BLaER1 treated with 17β-estradiol and CSF1 and Interleukin-3, amounts not matched to agents 10 nM and 100 nM (cell line): ENCODE measurements at regions not wholly inside any gene's neighbourhood (a gene's known extent, or its start where the extent isn't known, plus 50 kb on each side); places are given as distances from the start of the nearest gene placed in this dataset.

Experiments
- H3K27ac ChIP-seq, 11 experiments: shearing (Covaris generic); formaldehyde crosslinking; 2 replicates each; pipeline ENCODE4 v1.8.1; 2022
- H3K27me3 ChIP-seq, 11 experiments: shearing (Covaris generic); formaldehyde crosslinking; 2 replicates each; pipeline ENCODE4 v1.8.1; 2022
- H3K36me3 ChIP-seq, 11 experiments: shearing (Covaris generic); formaldehyde crosslinking; 2 replicates each; pipeline ENCODE4 v1.8.1; 2022
- H3K4me1 ChIP-seq, 10 experiments: shearing (Covaris generic); formaldehyde crosslinking; 2 replicates each; pipeline ENCODE4 v1.8.1; 2022
- H3K4me2 ChIP-seq, 11 experiments: shearing (Covaris generic); formaldehyde crosslinking; 2 replicates each; pipeline ENCODE4 v1.8.1; 2022
- H3K4me3 ChIP-seq, 10 experiments: shearing (Covaris generic); formaldehyde crosslinking; 2 replicates each; pipeline ENCODE4 v1.8.1; 2022
- H3K9ac ChIP-seq, 11 experiments: shearing (Covaris generic); formaldehyde crosslinking; 2 replicates each; pipeline ENCODE4 v1.8.1; 2022
- H3K9me3 ChIP-seq, 11 experiments: shearing (Covaris generic); formaldehyde crosslinking; replicated peaks in 1 of 11; 2 replicates each; pipeline ENCODE4 v1.8.1; 2022
- H4K20me1 ChIP-seq, 11 experiments: shearing (Covaris generic); formaldehyde crosslinking; 2 replicates each; pipeline ENCODE4 v1.8.1; 2022
- Cebpa-rat ChIP-seq, 11 experiments: shearing (Covaris generic); IDR thresholded peaks; 2 replicates each; pipeline ENCODE4 v1.8.1; 2022

DNA sequence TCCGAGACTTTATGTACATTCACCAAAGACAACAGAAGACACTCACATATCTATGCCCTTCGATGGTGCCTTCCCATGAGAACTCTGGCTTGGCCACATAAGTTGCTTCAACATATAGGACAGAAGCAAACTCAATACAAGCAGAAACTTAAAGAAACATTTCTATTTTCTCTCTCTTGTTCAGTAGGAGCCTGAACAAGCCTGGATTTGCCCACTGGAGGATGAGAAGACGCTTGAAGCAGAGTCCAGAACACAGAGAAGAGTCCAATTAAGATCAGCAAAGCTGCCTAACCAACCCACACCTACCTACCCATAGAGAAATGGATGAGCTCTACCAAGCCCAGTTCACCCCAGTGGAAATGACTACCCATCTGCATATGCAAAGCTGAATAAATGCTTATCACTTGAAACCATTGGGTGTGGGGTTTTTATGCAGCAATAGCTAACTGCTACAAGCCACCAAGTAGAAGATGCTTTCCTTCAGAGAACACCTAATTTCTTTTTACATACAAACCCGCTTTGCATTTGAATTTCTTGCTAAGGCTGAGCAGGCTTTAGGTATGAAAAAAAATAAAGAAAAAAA lies 337.9 kb upstream of the DYNLRB2 start:
- no peak for TF ChIP-seq Cebpa-rat (IDR thresholded peaks at IDR 0.05)
- no peak overlapping the region for H3K9ac ChIP-seq
- no peaks in the 10 kb centered on the region for H3K4me1 ChIP-seq
- H3K27me3 ChIP-seq, result no peaks in the 10 kb centered on the region
- no peaks in the 10 kb centered on the region for H4K20me1 ChIP-seq
- H3K4me3 ChIP-seq, result no peak overlapping the region
- no peak overlapping the region for H3K4me2 ChIP-seq
- no peaks in the 10 kb centered on the region for H3K9me3 ChIP-seq
- H3K36me3 ChIP-seq, result no peaks in the 10 kb centered on the region
- no peak overlapping the region for H3K27ac ChIP-seq

DNA sequence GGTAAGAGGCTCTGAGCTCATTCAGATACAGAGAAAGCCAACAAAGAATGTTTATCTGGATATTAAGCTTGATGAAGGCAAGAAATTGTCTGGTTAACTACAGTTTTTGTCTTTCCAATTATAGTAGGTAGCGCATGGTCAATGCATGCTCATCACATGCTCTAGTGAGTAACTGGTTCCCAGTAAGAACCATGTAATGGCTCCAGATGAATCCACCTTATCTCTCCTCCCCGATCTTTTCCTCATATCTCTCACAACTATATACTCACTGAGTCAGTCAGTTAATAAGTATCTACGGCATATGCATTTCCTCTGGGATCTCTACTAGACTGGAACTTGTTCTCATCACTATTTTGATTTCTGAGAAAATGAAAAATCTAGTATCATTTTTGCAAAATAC lies 340.7 kb upstream of the DYNLRB2 start:
- no peak overlapping the region for H3K4me3 ChIP-seq

DNA sequence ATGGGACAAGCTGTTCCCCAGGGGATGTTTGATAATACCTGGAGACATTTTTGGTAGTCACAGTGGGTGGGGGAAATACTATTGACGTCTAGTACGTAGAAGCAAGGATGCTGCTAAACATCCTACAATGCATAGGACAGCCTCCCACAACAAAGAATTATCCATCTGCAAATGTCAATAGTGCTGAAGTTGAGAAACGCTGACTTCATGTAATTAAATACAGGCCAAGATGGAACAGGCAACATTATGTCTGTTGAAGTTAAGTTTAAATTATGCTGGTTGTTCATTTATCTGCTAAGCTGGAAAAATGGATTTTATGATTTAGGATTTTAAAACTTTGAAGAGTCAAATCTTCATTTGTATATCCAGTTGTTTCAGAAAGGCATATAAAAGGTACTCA lies 341.2 kb upstream of the DYNLRB2 start:
- Histone ChIP-seq H3K4me3 (no peak overlapping the region), H3K9me3 (no peaks in the 10 kb centered on the region), H3K27ac (no peak overlapping the region), H3K9ac (no peak overlapping the region), H3K4me2 (no peak overlapping the region), H3K4me1 (no peaks in the 10 kb centered on the region), H3K27me3 (no peaks in the 10 kb centered on the region), H3K36me3 (no peaks in the 10 kb centered on the region), H4K20me1 (no peaks in the 10 kb centered on the region)
- TF ChIP-seq Cebpa-rat (IDR thresholded peaks at IDR 0.05), result no peak

More for the DNA sequence above, 340.7 kb upstream of the DYNLRB2 start:
- no peak overlapping the region for H3K27ac ChIP-seq
- H3K4me2 ChIP-seq, result no peak overlapping the region
- no peaks in the 10 kb centered on the region for H3K27me3 ChIP-seq
- no peak overlapping the region for H3K9ac ChIP-seq
- no peaks in the 10 kb centered on the region for H4K20me1 ChIP-seq
- no peaks in the 10 kb centered on the region for H3K9me3 ChIP-seq
- H3K4me1 ChIP-seq, result no peaks in the 10 kb centered on the region
- H3K36me3 ChIP-seq, result no peaks in the 10 kb centered on the region
- no peak for TF ChIP-seq Cebpa-rat (IDR thresholded peaks at IDR 0.05)

DNA sequence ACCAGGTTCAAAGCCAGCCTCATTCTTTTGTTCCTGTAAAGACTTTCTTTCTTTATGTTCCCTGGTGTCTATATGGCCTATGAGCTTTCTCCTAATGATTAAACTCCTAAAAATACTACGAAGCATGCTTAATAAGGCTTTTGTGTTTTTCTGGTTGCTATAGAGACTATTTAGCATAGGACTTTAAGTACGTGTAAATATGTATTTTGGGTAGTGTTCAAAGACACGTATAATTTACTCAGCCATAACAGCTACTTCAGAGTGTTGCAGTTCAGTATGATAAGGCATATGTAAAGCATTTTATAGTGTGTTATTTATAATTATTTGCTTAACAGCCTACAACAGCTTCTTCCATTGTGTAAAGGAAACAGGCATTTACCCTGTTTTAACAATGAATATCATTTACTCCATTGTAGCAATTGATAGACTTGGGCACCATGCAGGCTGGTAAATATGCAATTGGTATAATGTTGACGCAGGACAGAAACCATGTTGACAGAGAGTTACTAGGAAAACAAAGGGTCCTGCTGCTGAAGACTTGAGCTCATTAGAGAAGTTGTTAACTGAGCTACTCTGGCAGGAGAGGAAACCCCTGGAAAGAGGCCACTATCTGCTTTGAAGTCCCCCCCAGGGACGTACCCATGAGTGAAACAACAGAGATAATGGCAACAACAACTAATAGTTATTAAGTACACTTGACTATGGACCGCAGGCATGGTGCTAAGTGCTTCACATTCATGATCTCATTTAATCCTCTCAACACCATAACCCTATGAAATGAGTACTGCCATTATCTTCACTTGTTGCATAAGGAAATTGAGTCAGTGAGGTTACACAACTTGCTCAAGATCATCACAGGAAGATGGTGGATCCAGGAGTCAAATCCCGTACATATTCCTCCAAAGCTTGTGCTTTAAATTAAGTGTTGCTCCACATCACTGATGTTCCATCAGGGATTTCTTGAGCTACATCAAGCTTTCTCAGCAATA lies 342.2 kb upstream of the DYNLRB2 start:
- TF ChIP-seq Cebpa-rat (IDR thresholded peaks at IDR 0.05), result no peak
- H3K9me3 ChIP-seq, result no peaks in the 10 kb centered on the region
- H3K4me2 ChIP-seq, result no peak overlapping the region
- no peaks in the 10 kb centered on the region for H3K36me3 ChIP-seq
- H3K4me1 ChIP-seq, result no peaks in the 10 kb centered on the region
- no peaks in the 10 kb centered on the region for H4K20me1 ChIP-seq
- no peak overlapping the region for H3K27ac ChIP-seq
- H3K27me3 ChIP-seq, result no peaks in the 10 kb centered on the region
- H3K9ac ChIP-seq, result no peak overlapping the region
- no peak overlapping the region for H3K4me3 ChIP-seq

DNA sequence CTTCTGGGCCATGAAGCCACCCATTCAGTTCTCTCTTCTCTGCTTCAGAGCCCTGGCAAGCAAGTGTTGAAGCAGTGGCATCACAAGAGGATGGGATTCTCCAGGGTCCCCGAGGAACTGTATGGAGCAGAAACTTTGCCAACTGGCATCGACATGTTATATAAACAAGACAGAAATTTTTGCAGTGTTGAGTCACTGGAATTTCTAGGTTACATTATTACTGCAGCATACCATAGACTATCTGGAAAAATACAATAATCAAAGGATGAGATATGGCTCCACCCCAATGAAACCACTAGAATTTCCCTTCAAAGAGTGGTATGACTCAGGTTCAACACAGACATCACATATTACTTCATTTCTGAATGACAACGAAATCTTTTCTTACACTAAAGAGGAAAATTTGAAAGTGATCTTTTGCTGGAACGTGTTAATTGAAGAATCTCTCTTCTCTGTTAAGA lies 343.0 kb upstream of the DYNLRB2 start:
- no peaks in the 10 kb centered on the region for H3K36me3 ChIP-seq
- H3K4me3 ChIP-seq, result no peak overlapping the region
- H4K20me1 ChIP-seq, result no peaks in the 10 kb centered on the region
- no peaks in the 10 kb centered on the region for H3K9me3 ChIP-seq
- H3K27ac ChIP-seq, result no peak overlapping the region
- no peak overlapping the region for H3K4me2 ChIP-seq
- H3K27me3 ChIP-seq, result no peaks in the 10 kb centered on the region
- H3K9ac ChIP-seq, result no peak overlapping the region
- H3K4me1 ChIP-seq, result no peaks in the 10 kb centered on the region
- no peak for TF ChIP-seq Cebpa-rat (IDR thresholded peaks at IDR 0.05)

DNA sequence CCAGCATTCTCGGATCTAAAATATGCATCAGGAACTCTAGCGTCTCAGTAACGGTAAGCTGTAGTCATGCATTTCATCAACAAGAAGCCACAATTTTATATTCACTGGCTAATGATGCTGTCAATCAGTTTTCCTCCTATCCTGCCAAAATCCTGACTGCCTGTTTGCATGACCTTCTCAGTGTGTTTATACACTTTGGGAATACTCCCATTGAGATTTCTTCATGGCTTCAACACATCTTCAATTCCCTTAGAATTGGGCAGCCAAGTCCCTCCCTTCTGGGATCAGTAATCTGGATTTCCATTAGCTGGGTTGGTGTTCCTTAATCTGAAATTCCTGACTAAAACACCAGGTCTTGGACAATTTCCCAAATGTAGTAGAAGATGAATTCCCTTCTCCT lies 348.9 kb upstream of the DYNLRB2 start:
- no peaks in the 10 kb centered on the region for H3K4me1 ChIP-seq
- H4K20me1 ChIP-seq, result no peaks in the 10 kb centered on the region
- no peak overlapping the region for H3K9ac ChIP-seq
- no peaks in the 10 kb centered on the region for H3K27me3 ChIP-seq
- H3K4me3 ChIP-seq, result no peak overlapping the region
- no peak for TF ChIP-seq Cebpa-rat (IDR thresholded peaks at IDR 0.05)
- H3K36me3 ChIP-seq, result no peaks in the 10 kb centered on the region
- no peaks in the 10 kb centered on the region for H3K9me3 ChIP-seq
- no peak overlapping the region for H3K4me2 ChIP-seq
- H3K27ac ChIP-seq, result no peak overlapping the region

DNA sequence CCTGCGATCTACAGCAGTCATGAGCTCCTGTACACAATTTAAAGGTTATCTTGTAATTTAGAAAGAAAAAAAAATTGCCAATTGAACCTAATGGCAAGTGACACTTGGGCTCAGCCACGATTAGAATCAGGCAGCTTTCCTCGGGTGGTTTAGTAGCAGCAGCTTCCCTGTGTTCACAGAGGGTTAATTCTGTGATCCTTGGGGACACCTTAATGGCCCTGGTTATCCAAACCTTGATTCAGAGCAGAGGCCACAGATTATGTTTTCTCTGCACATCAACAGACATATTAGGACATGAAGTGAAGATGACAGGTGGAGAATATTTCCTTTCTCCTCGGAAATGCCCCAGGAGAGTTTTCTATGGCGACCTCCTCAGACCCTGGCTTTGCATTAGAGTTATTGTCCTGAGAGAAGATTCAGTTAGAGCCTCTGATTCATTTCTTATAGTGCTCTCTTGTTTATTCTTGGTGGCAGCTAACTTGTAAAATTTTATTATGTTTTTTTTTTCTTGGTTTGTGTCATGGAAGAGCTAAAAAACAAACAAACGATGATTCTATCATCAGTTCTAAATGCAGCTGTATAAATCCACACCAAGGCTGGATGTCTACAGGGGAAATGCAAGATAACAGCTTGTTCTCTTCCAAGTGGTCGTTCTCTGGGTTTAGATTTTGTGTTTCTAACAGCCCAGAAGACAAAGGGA lies 351.2 kb upstream of the DYNLRB2 start:
- Histone ChIP-seq H3K4me3 (no peak overlapping the region), H4K20me1 (no peaks in the 10 kb centered on the region), H3K9ac (no peak overlapping the region), H3K4me2 (no peak overlapping the region), H3K36me3 (no peaks in the 10 kb centered on the region), H3K4me1 (no peaks in the 10 kb centered on the region), H3K9me3 (no peaks in the 10 kb centered on the region), H3K27ac (no peak overlapping the region), H3K27me3 (no peaks in the 10 kb centered on the region)
- TF ChIP-seq Cebpa-rat (IDR thresholded peaks at IDR 0.05), result no peak

DNA sequence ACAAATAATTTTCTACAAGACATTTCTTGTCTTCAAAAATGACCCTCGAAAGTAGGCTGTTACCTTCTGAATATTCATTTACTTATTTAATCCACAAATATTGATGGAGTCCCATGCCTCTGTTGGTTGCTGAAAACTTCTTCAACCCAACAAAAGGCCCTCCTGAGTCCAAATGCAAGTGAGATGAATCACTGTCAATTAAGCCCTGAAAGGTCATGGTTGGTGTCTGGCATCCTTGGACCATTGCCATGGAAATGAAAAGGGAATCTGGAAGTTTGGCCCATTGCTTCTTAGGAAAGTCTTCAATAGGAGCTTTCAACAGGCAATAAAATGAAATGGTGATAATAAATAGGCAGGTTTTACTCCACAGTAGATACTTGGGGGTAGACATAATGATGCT lies 364.7 kb upstream of the DYNLRB2 start:
- Histone ChIP-seq H3K9me3 (no peaks in the 10 kb centered on the region), H3K4me3 (no peak overlapping the region), H4K20me1 (no peaks in the 10 kb centered on the region), H3K4me2 (no peak overlapping the region), H3K9ac (no peak overlapping the region), H3K27ac (no peak overlapping the region), H3K27me3 (no peaks in the 10 kb centered on the region), H3K4me1 (no peaks in the 10 kb centered on the region), H3K36me3 (no peaks in the 10 kb centered on the region)
- no peak for TF ChIP-seq Cebpa-rat (IDR thresholded peaks at IDR 0.05)

DNA sequence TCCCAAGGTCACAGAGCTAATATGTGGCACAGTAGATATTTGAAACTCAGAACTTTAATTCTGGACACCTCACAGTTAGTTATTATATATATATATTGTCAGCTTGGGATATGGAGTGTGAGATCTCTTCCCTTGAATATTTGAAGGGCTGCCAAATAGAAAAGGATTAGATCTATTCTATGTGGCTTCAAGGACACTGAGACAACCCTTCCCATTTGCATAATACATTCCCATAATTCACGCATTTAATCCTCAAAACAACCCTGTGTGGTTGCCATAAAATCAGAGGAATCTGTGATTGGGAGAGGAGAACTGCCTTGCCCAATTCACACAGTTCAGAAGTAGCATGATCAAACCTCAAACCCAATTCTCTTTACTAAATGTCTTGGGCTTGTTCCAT lies 365.8 kb upstream of the DYNLRB2 start:
- H3K9me3 ChIP-seq, result no peaks in the 10 kb centered on the region
- H3K36me3 ChIP-seq, result no peaks in the 10 kb centered on the region
- no peak overlapping the region for H3K4me3 ChIP-seq
- no peak overlapping the region for H3K27ac ChIP-seq
- no peaks in the 10 kb centered on the region for H4K20me1 ChIP-seq
- H3K4me1 ChIP-seq, result no peaks in the 10 kb centered on the region
- H3K9ac ChIP-seq, result no peak overlapping the region
- H3K4me2 ChIP-seq, result no peak overlapping the region
- TF ChIP-seq Cebpa-rat (IDR thresholded peaks at IDR 0.05), result no peak
- H3K27me3 ChIP-seq, result no peaks in the 10 kb centered on the region
